ENCODE measurements at regions not wholly inside any gene's neighbourhood (a gene's known extent, or its start where the extent isn't known, plus 50 kb on each side); places are given as distances from the start of the nearest gene placed in this dataset.

DNA sequence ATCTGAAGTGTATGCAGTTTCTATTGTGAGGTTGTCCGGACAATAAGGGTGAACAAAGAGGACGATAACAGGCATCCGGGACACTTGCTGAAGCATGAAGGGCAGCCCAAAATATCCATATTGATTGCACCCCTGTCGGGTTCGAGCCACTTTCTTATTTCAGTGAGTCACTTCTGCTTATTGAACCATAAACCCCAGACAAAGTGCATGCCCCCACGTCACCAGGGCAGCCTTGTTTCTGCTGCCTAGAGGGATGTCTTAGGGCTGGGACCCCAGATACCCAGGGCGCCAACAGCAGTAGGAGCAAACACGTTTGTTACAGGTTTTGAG is 175.3 kb upstream of the LYZL1 start:
- Histone ChIP-seq H3K4me1 (ENCODE audit: insufficient read depth, insufficient read length) (no peaks in the 10 kb centered on the region), H3K9ac (ENCODE audit: insufficient read length, low read depth) (no peak overlapping the region), H3K4me3 (ENCODE audit: insufficient read length, low read depth) (no peak overlapping the region), H3K36me3 (ENCODE audit: insufficient read depth, insufficient read length, low read length) (no peaks in the 10 kb centered on the region), H3K27me3 (ENCODE audit: insufficient read depth, insufficient read length) (no peaks in the 10 kb centered on the region), H3K9me3 (ENCODE audit: insufficient read depth, low read length) (peaks cover 37% of the 10 kb centered on the region)
- TF ChIP-seq ZNF274 (IDR thresholded peaks at IDR 0.05; ENCODE audit: low read depth, low read length), result no peak
- no peak for TF ChIP-seq SUZ12 (IDR thresholded peaks at IDR 0.05; ENCODE audit: extremely low read depth, insufficient read depth, insufficient read length)
- TF ChIP-seq YY1 (IDR thresholded peaks at IDR 0.05; ENCODE audit: insufficient read depth, insufficient read length), result no peak
- DNase-seq (ENCODE audit: low read depth, low spot score), result no peak

DNA sequence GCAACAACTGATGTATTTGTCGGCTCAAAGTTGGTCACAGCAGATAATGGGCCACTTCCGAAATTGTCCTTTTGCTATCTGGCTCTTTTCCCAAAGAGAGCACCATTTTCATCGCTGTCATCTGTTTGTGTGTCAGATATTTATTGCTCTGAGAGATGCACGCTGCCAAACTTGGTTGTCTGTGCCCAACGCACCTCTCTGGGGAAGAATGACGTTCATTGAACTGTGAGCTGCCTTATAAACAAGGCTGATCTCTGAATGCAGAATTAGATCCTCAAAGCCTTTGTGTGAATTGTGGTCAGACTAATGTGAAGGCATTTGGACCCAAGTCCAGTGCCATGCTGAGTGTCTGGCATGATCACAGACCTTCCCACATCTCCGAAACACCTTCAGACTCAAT is 174.7 kb upstream of the LYZL1 start:
- no peak for DNase-seq (ENCODE audit: low read depth, low spot score)
- no peaks in the 10 kb centered on the region for H3K4me1 ChIP-seq (ENCODE audit: insufficient read depth, insufficient read length)
- H3K9ac ChIP-seq (ENCODE audit: insufficient read length, low read depth), result no peak overlapping the region
- H3K27me3 ChIP-seq (ENCODE audit: insufficient read depth, insufficient read length), result no peaks in the 10 kb centered on the region
- TF ChIP-seq SUZ12 (IDR thresholded peaks at IDR 0.05; ENCODE audit: extremely low read depth, insufficient read depth, insufficient read length) (no peak), YY1 (IDR thresholded peaks at IDR 0.05; ENCODE audit: insufficient read depth, insufficient read length) (no peak), ZNF274 (IDR thresholded peaks at IDR 0.05; ENCODE audit: low read depth, low read length) (no peak)
- no peak overlapping the region for H3K4me3 ChIP-seq (ENCODE audit: insufficient read length, low read depth)
- H3K9me3 ChIP-seq (ENCODE audit: insufficient read depth, low read length), result peaks cover 40% of the 10 kb centered on the region
- H3K36me3 ChIP-seq (ENCODE audit: insufficient read depth, insufficient read length, low read length), result no peaks in the 10 kb centered on the region

DNA sequence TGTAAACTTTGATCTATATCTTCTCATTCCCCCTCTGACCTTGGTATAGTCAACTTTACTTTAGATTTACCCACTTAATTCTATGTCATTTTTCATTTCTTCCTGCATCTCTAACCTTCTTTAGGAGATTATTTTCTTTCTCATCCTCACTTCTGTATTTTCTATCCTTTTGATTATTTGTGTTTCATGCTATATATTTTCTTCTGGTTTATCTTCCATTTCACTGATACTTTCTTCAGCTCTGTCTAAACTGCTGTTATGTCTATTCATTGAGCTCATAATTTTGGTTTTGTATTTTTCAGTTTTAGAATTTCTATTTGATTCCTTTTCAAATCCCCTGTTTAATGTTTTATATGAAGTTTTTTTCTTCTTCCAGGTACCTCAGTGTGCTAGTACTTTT is 171.1 kb upstream of the LYZL1 start:
- Histone ChIP-seq H3K4me1 (ENCODE audit: insufficient read depth, insufficient read length) (no peaks in the 10 kb centered on the region), H3K4me3 (ENCODE audit: insufficient read length, low read depth) (no peak overlapping the region), H3K9ac (ENCODE audit: insufficient read length, low read depth) (no peak overlapping the region), H3K9me3 (ENCODE audit: insufficient read depth, low read length) (peaks cover 40% of the 10 kb centered on the region), H3K36me3 (ENCODE audit: insufficient read depth, insufficient read length, low read length) (no peaks in the 10 kb centered on the region), H3K27me3 (ENCODE audit: insufficient read depth, insufficient read length) (no peaks in the 10 kb centered on the region)
- no peak for DNase-seq (ENCODE audit: low read depth, low spot score)
- TF ChIP-seq YY1 (IDR thresholded peaks at IDR 0.05; ENCODE audit: insufficient read depth, insufficient read length), result no peak
- TF ChIP-seq ZNF274 (IDR thresholded peaks at IDR 0.05; ENCODE audit: low read depth, low read length), result no peak
- TF ChIP-seq SUZ12 (IDR thresholded peaks at IDR 0.05; ENCODE audit: extremely low read depth, insufficient read depth, insufficient read length), result no peak

DNA sequence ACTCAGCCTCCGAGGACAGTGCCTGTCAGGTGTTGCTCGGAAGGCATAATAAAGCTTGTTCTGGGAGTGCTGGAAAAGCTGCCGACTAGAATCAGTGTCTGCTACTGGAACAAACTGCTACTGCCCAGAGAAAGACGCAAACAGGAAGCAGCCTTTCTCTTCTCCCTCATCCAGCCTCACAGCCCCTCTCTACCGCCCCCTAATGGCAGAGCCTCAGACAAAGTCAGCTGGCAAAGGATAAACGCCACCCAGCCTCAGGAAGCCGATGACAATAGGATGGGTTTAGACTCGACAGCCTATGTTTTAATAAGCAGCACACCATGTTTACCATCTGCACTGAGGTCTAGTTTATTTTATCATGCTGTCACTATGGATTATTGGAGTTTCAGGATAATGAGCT is 169.5 kb upstream of the LYZL1 start:
- H3K9ac ChIP-seq (ENCODE audit: insufficient read length, low read depth), result no peak overlapping the region
- H3K9me3 ChIP-seq (ENCODE audit: insufficient read depth, low read length), result peaks cover 40% of the 10 kb centered on the region
- H3K27me3 ChIP-seq (ENCODE audit: insufficient read depth, insufficient read length), result no peaks in the 10 kb centered on the region
- no peaks in the 10 kb centered on the region for H3K36me3 ChIP-seq (ENCODE audit: insufficient read depth, insufficient read length, low read length)
- TF ChIP-seq YY1 (IDR thresholded peaks at IDR 0.05; ENCODE audit: insufficient read depth, insufficient read length) (no peak), SUZ12 (IDR thresholded peaks at IDR 0.05; ENCODE audit: extremely low read depth, insufficient read depth, insufficient read length) (no peak), ZNF274 (IDR thresholded peaks at IDR 0.05; ENCODE audit: low read depth, low read length) (no peak)
- no peak overlapping the region for H3K4me3 ChIP-seq (ENCODE audit: insufficient read length, low read depth)
- DNase-seq (ENCODE audit: low read depth, low spot score), result peak; percentile 78
- no peaks in the 10 kb centered on the region for H3K4me1 ChIP-seq (ENCODE audit: insufficient read depth, insufficient read length)

DNA sequence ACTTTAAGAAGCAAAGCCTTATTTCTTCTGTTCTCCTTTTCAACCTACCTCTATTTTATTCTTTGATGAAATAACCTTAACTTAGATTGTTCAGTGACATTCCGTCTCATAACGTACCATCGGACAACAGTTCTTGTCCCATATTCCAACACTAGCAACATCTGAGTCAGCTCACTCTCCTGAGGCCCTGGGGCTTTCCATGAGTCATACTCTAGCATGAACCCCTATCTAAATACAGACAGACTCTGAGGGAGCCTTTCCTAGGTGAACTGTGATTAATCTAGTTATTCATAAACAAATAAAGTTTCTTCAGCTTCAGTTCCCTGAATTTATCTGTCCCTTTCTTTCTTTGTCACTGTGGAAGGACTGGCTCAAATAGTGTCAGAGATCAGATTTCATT is 168.7 kb upstream of the LYZL1 start:
- no peaks in the 10 kb centered on the region for H3K27me3 ChIP-seq (ENCODE audit: insufficient read depth, insufficient read length)
- H3K36me3 ChIP-seq (ENCODE audit: insufficient read depth, insufficient read length, low read length), result no peaks in the 10 kb centered on the region
- no peak overlapping the region for H3K9ac ChIP-seq (ENCODE audit: insufficient read length, low read depth)
- no peak overlapping the region for H3K4me3 ChIP-seq (ENCODE audit: insufficient read length, low read depth)
- no peak for DNase-seq (ENCODE audit: low read depth, low spot score)
- H3K4me1 ChIP-seq (ENCODE audit: insufficient read depth, insufficient read length), result no peaks in the 10 kb centered on the region
- H3K9me3 ChIP-seq (ENCODE audit: insufficient read depth, low read length), result peaks cover 40% of the 10 kb centered on the region
- no peak for TF ChIP-seq ZNF274 (IDR thresholded peaks at IDR 0.05; ENCODE audit: low read depth, low read length)
- no peak for TF ChIP-seq YY1 (IDR thresholded peaks at IDR 0.05; ENCODE audit: insufficient read depth, insufficient read length)
- TF ChIP-seq SUZ12 (IDR thresholded peaks at IDR 0.05; ENCODE audit: extremely low read depth, insufficient read depth, insufficient read length), result no peak

DNA sequence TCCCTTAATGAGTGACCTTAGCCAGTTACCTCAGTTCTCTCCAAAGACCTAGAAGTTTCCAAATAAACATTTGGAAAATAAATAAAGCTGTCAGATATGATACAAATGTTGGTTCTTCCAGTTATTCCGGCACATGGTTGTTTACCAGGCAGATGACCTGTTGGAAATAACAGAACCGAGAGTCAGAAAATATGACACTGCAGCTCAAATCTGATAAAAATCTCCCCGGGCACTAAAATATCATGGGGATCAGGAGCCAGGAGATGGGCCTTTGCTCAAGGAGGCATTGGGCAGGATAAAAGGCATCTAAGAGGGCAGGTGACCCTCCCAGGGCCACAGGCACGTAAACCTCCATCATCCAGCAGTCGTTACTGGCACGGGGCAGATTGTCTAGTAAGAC is 164.0 kb upstream of the LYZL1 start:
- H3K4me3 ChIP-seq (ENCODE audit: insufficient read length, low read depth), result no peak overlapping the region
- no peaks in the 10 kb centered on the region for H3K36me3 ChIP-seq (ENCODE audit: insufficient read depth, insufficient read length, low read length)
- H3K4me1 ChIP-seq (ENCODE audit: insufficient read depth, insufficient read length), result no peaks in the 10 kb centered on the region
- no peaks in the 10 kb centered on the region for H3K9me3 ChIP-seq (ENCODE audit: insufficient read depth, low read length)
- no peaks in the 10 kb centered on the region for H3K27me3 ChIP-seq (ENCODE audit: insufficient read depth, insufficient read length)
- H3K9ac ChIP-seq (ENCODE audit: insufficient read length, low read depth), result no peak overlapping the region
- no peak for TF ChIP-seq YY1 (IDR thresholded peaks at IDR 0.05; ENCODE audit: insufficient read depth, insufficient read length)
- no peak for TF ChIP-seq ZNF274 (IDR thresholded peaks at IDR 0.05; ENCODE audit: low read depth, low read length)
- TF ChIP-seq SUZ12 (IDR thresholded peaks at IDR 0.05; ENCODE audit: extremely low read depth, insufficient read depth, insufficient read length), result no peak
- DNase-seq (ENCODE audit: low read depth, low spot score), result no peak

DNA sequence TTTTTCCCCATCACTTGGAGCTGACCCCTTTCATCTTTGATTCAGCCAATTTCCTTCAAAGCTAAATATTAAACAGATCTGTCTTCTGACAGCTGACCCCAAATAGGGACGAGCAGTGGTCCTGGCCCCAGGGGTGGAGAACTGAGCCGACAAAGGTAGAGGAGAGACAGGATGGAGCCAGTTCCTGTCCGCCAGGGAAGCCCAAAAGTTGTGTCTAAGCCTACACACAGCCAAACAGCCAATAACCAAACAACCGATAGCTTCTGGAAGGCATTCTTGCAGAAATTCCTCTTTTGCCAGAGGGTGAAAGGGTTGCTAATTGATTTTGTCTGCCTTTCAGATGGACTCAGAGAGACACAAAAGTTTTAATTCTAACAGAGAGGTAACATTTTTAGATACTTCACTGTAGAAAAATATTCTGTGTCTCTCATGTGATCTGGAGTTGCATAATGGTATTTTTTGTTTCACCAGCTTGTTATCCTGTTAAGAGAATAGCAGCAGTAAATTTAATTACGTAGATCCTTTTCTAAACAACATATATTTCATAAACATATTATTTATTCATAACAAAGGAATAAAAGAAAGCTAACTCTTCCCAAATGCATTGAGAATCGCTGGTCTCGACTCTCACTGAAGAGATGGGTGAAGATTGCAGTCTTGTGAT is 161.7 kb upstream of the LYZL1 start:
- H3K9ac ChIP-seq (ENCODE audit: insufficient read length, low read depth), result no peak overlapping the region
- DNase-seq (ENCODE audit: low read depth, low spot score), result no peak
- TF ChIP-seq SUZ12 (IDR thresholded peaks at IDR 0.05; ENCODE audit: extremely low read depth, insufficient read depth, insufficient read length) (no peak), YY1 (IDR thresholded peaks at IDR 0.05; ENCODE audit: insufficient read depth, insufficient read length) (no peak), ZNF274 (IDR thresholded peaks at IDR 0.05; ENCODE audit: low read depth, low read length) (no peak)
- no peak overlapping the region for H3K4me3 ChIP-seq (ENCODE audit: insufficient read length, low read depth)
- H3K36me3 ChIP-seq (ENCODE audit: insufficient read depth, insufficient read length, low read length), result no peaks in the 10 kb centered on the region
- no peaks in the 10 kb centered on the region for H3K27me3 ChIP-seq (ENCODE audit: insufficient read depth, insufficient read length)
- no peaks in the 10 kb centered on the region for H3K9me3 ChIP-seq (ENCODE audit: insufficient read depth, low read length)
- no peaks in the 10 kb centered on the region for H3K4me1 ChIP-seq (ENCODE audit: insufficient read depth, insufficient read length)
